ENCODE measurements at regions not wholly inside any gene's neighbourhood (a gene's known extent, or its start where the extent isn't known, plus 50 kb on each side); places are given as distances from the start of the nearest gene placed in this dataset.

GRCh38 chr9:86891091-86891490 is 56.2 kb downstream of the GAS1 start:
- 71% methylated on average over 3 of the region's 3 CpGs for WGBS (ENCODE audit: low lambda C conversion rate, missing lambda C conversion rate)
- TF ChIP-seq EZH2 (IDR thresholded peaks at IDR 0.05; ENCODE audit: borderline replicate concordance) (no peak), CTCF (IDR thresholded peaks at IDR 0.05; ENCODE audit: poor library complexity) (no peak), EZH2phosphoT487 (IDR thresholded peaks at IDR 0.05; ENCODE audit: low read depth, severe bottlenecking, unreplicated experiment) (no peak)
- Histone ChIP-seq H4K20me1 (ENCODE audit: insufficient read depth, poor library complexity, severe bottlenecking) (no peaks in the 10 kb centered on the region), H3K4me3 (no peak overlapping the region), H3K9me3 (ENCODE audit: low read depth) (no peaks in the 10 kb centered on the region), H3K4me2 (no peak overlapping the region), H3K27me3 (no peaks in the 10 kb centered on the region), H3K27ac (no peak overlapping the region), H2AFZ (no peak overlapping the region), H3K9me2 (replicated peaks; ENCODE audit: insufficient read depth) (no peaks in the 10 kb centered on the region), H3K4me1 (ENCODE audit: insufficient read depth) (no peaks in the 10 kb centered on the region), H3K36me3 (replicated peaks; ENCODE audit: insufficient read depth, low read depth) (no peaks in the 10 kb centered on the region), H3K79me2 (no peaks in the 10 kb centered on the region)
- DNase-seq (ENCODE audit: low spot score): no peak

- no peaks in the 10 kb centered on the region for H4K20me1 ChIP-seq (ENCODE audit: insufficient read depth, poor library complexity, severe bottlenecking)
- no peak overlapping the region for H3K4me3 ChIP-seq
- WGBS (ENCODE audit: low lambda C conversion rate, missing lambda C conversion rate): 43% methylated on average over 5 of the region's 5 CpGs
- no peaks in the 10 kb centered on the region for H3K36me3 ChIP-seq (replicated peaks; ENCODE audit: insufficient read depth, low read depth)
- no peak overlapping the region for H3K4me2 ChIP-seq
- no peak overlapping the region for H3K27ac ChIP-seq
- DNase-seq (ENCODE audit: low spot score): no peak
- peaks cover 20% of the 10 kb centered on the region for H3K27me3 ChIP-seq
- no peaks in the 10 kb centered on the region for H3K9me2 ChIP-seq (replicated peaks; ENCODE audit: insufficient read depth)
- TF ChIP-seq EZH2phosphoT487 (IDR thresholded peaks at IDR 0.05; ENCODE audit: low read depth, severe bottlenecking, unreplicated experiment) (no peak), CTCF (IDR thresholded peaks at IDR 0.05; ENCODE audit: poor library complexity) (no peak)
- no peaks in the 10 kb centered on the region for H3K4me1 ChIP-seq (ENCODE audit: insufficient read depth)
- H3K9me3 ChIP-seq (ENCODE audit: low read depth): no peaks in the 10 kb centered on the region
- no peak overlapping the region for H2AFZ ChIP-seq
- H3K79me2 ChIP-seq: no peaks in the 10 kb centered on the region
Measured at GRCh38 chr9:86885232-86885631, 62.1 kb downstream of the GAS1 start.

GRCh38 chr9:86876621-86877196 is 70.6 kb downstream of the GAS1 start:
- Histone ChIP-seq H3K79me2 (no peaks in the 10 kb centered on the region), H3K36me3 (replicated peaks; ENCODE audit: insufficient read depth, low read depth) (no peaks in the 10 kb centered on the region), H3K4me2 (peak overlapping the region; percentile 13), H3K4me1 (ENCODE audit: insufficient read depth) (no peaks in the 10 kb centered on the region), H3K9me3 (ENCODE audit: low read depth) (no peaks in the 10 kb centered on the region), H4K20me1 (ENCODE audit: insufficient read depth, poor library complexity, severe bottlenecking) (no peaks in the 10 kb centered on the region), H3K27me3 (no peaks in the 10 kb centered on the region), H2AFZ (no peak overlapping the region), H3K27ac (no peak overlapping the region), H3K4me3 (no peak overlapping the region), H3K9me2 (replicated peaks; ENCODE audit: insufficient read depth) (no peaks in the 10 kb centered on the region)
- no peak for TF ChIP-seq CTCF (IDR thresholded peaks at IDR 0.05; ENCODE audit: poor library complexity)
- no peak for TF ChIP-seq EZH2phosphoT487 (IDR thresholded peaks at IDR 0.05; ENCODE audit: low read depth, severe bottlenecking, unreplicated experiment)
- no peak for TF ChIP-seq EZH2 (IDR thresholded peaks at IDR 0.05; ENCODE audit: borderline replicate concordance)
- DNase-seq (ENCODE audit: low spot score): no peak
- WGBS (ENCODE audit: low lambda C conversion rate, missing lambda C conversion rate): 53% methylated on average over 13 of the region's 13 CpGs

- no peak overlapping the region for H3K27ac ChIP-seq
- DNase-seq (ENCODE audit: low spot score): no peak
Measured at GRCh38 chr9:86868616-86869015, 78.7 kb downstream of the GAS1 start.

More at GRCh38 chr9:86868616-86869015, 78.7 kb downstream of the GAS1 start:
- H3K4me1 ChIP-seq (ENCODE audit: insufficient read depth): no peaks in the 10 kb centered on the region
- no peak overlapping the region for H3K4me3 ChIP-seq
- H3K4me2 ChIP-seq: no peak overlapping the region
- no peak overlapping the region for H2AFZ ChIP-seq
- H3K9me3 ChIP-seq (ENCODE audit: low read depth): no peaks in the 10 kb centered on the region
- no peaks in the 10 kb centered on the region for H4K20me1 ChIP-seq (ENCODE audit: insufficient read depth, poor library complexity, severe bottlenecking)
- no peaks in the 10 kb centered on the region for H3K36me3 ChIP-seq (replicated peaks; ENCODE audit: insufficient read depth, low read depth)
- TF ChIP-seq EZH2 (IDR thresholded peaks at IDR 0.05; ENCODE audit: borderline replicate concordance) (no peak), CTCF (IDR thresholded peaks at IDR 0.05; ENCODE audit: poor library complexity) (no peak), EZH2phosphoT487 (IDR thresholded peaks at IDR 0.05; ENCODE audit: low read depth, severe bottlenecking, unreplicated experiment) (no peak)
- H3K79me2 ChIP-seq: no peaks in the 10 kb centered on the region
- 100% methylated on average over 2 of the region's 2 CpGs for WGBS (ENCODE audit: low lambda C conversion rate, missing lambda C conversion rate)
- no peaks in the 10 kb centered on the region for H3K27me3 ChIP-seq
- no peaks in the 10 kb centered on the region for H3K9me2 ChIP-seq (replicated peaks; ENCODE audit: insufficient read depth)

Data from hepatocyte (in vitro differentiated cells).